Astrocyte of the cerebellum (primary cell): ENCODE measurements at regions not wholly inside any gene's neighbourhood (a gene's known extent, or its start where the extent isn't known, plus 50 kb on each side); places are given as distances from the start of the nearest gene placed in this dataset.

ENCODE experiments used
- DNase-seq: peaks from one replicate; pipeline ENCODE4 v3.0.0-alpha.2; 2011; ENCODE audit warnings: low read depth
- H3K4me3 ChIP-seq: 2 replicates; pipeline ENCODE4 v1.5.1; 2011; ENCODE audit warnings: mild to moderate bottlenecking, low read depth, low read length, moderate library complexity
- in situ Hi-C: cut with HindIII; loops from 2 replicates; pipeline ENCODE4 v1.10.0; 2017; ENCODE audit warnings: low sequenced_read_pairs
- TF ChIP-seq, protein P1 (sequence below): IDR thresholded peaks from 2 replicates; pipeline ENCODE4 v1.5.1; 2012; ENCODE audit warnings: low read length, low read depth, moderate library complexity, mild to moderate bottlenecking; ENCODE audit errors: missing control alignments

GRCh38 chr2:187799601-187800000 is 245.4 kb upstream of the TFPI start:
- H3K4me3 ChIP-seq = no peak overlapping the region
- TF ChIP-seq, protein P1, sequence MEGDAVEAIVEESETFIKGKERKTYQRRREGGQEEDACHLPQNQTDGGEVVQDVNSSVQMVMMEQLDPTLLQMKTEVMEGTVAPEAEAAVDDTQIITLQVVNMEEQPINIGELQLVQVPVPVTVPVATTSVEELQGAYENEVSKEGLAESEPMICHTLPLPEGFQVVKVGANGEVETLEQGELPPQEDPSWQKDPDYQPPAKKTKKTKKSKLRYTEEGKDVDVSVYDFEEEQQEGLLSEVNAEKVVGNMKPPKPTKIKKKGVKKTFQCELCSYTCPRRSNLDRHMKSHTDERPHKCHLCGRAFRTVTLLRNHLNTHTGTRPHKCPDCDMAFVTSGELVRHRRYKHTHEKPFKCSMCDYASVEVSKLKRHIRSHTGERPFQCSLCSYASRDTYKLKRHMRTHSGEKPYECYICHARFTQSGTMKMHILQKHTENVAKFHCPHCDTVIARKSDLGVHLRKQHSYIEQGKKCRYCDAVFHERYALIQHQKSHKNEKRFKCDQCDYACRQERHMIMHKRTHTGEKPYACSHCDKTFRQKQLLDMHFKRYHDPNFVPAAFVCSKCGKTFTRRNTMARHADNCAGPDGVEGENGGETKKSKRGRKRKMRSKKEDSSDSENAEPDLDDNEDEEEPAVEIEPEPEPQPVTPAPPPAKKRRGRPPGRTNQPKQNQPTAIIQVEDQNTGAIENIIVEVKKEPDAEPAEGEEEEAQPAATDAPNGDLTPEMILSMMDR = no peak
- DNase-seq = no peak
- in situ Hi-C loops = no loop called here

DNA sequence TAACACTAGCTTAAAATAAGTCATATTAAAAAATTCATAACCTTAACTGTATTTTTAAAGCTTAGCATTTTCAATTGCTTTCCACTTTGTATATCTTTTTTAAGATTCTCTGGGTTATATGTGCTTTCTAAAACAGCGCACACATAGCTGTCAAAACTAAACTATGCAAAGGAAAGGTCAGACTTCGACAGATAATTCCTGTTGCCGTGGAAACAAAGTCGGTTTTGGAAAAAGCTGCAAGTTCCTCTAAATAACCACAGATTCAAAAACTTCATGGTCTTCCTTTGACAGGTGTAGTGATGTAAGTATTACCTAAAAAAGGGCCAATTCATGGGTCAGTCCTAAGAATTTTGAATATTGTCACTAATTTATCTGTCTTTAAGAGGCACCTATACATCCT is 249.6 kb upstream of the TFPI start:
- no peak overlapping the region for H3K4me3 ChIP-seq
- TF ChIP-seq, protein P1 = no peak
- in situ Hi-C loops = no loop called here
- DNase-seq = no peak

DNA sequence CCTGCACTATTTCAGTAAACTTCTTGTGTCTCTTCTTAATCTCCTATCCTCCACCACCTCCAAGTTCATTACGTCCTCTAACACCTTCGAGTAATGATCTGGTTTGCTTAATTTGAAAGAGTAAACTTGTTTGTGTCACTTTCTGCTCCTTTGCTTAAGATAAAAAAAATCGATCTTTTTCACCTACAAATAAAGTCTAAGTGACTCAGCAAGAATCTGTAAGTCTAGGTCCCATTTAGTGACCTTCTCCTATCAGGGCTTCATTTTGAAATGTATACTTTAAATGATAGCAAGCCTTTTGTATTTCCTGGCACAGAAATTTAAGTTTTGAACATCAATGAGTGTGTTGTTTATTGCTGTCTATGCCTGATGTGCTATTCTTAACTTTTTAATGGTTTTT is 260.9 kb upstream of the TFPI start:
- in situ Hi-C loops = no loop called here
- no peak for DNase-seq
- H3K4me3 ChIP-seq = no peak overlapping the region
- TF ChIP-seq, protein P1 = no peak

GRCh38 chr2:187819624-187820023 is 265.4 kb upstream of the TFPI start:
- H3K4me3 ChIP-seq = no peak overlapping the region
- no peak for DNase-seq
- TF ChIP-seq, protein P1 = no peak
- in situ Hi-C loops = no loop called here

DNA sequence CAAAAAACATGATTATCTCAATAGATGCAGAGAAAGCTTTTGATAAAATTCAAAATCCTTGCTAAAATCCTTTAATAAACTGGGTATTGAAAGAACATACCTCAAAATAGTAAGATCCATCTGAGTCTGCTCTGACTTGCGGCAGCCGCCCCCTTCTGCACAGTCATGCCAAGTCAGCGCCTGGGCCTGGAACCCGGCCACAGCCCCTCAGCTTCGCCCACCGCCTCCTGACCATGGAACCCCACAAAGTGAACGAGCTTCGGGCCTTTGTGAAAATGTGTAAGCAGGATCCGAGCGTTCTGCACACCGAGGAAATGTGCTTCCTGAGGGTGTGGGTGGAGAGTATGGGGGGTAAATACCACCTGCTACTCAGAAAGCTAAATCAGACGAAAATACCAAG is 270.9 kb upstream of the TFPI start:
- H3K4me3 ChIP-seq = no peak overlapping the region
- in situ Hi-C loops = no loop called here
- TF ChIP-seq, protein P1 = no peak
- no peak for DNase-seq

DNA sequence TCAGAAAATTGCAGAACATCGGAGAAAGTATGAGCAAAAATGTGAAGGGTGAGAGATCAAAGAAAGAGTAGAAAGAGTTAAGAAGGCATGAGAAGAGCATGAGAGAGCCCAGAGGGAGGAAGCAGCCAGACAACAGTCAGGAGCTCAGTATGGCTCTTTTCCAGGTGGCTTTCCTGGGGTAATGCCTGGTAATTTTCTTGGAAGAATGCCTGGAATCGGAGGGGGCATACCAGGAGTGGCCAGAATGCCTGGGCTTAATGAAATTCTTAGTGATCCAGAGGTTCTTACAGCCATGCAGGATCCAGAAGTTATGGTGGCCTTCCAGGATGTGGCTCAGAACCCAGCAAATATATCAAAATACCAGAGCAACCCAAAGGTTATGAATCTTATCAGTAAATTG is 271.8 kb upstream of the TFPI start:
- in situ Hi-C loops = no loop called here
- peak; percentile 28 for DNase-seq
- TF ChIP-seq, protein P1 = no peak
- no peak overlapping the region for H3K4me3 ChIP-seq

GRCh38 chr2:187834787-187835186 is 280.6 kb upstream of the TFPI start:
- DNase-seq = no peak
- H3K4me3 ChIP-seq = no peak overlapping the region
- TF ChIP-seq, protein P1 = no peak
- in situ Hi-C loops = no loop called here
